GM21723 (cell line): ENCODE measurements at regions not wholly inside any gene's neighbourhood (a gene's known extent, or its start where the extent isn't known, plus 50 kb on each side); places are given as distances from the start of the nearest gene placed in this dataset.

Experiments used
- ATAC-seq: cut with Tn5 transposase; IDR thresholded peaks from one replicate; pipeline ENCODE4 v1.9.1; 2021; ENCODE audit warnings: mild to moderate bottlenecking, moderate library complexity; ENCODE audit not compliant: unreplicated experiment

- no peak for ATAC-seq
Measured at GRCh38 chrX:26411045-26411444, 195.1 kb downstream of the MAGEB5 start.

- no peak for ATAC-seq
Measured at GRCh38 chrX:26409636-26410035, 193.7 kb downstream of the MAGEB5 start.

- ATAC-seq = no peak
Measured at GRCh38 chrX:26387906-26388305, 171.9 kb downstream of the MAGEB5 start.

- ATAC-seq = no peak
Measured at GRCh38 chrX:26376037-26376708, 160.2 kb downstream of the MAGEB5 start.

- ATAC-seq = no peak
Measured at GRCh38 chrX:26375346-26375745, 159.4 kb downstream of the MAGEB5 start.

GRCh38 chrX:26373829-26374228 is 157.9 kb downstream of the MAGEB5 start:
- ATAC-seq = no peak

- ATAC-seq = no peak
Measured at GRCh38 chrX:26352891-26353430, 137.0 kb downstream of the MAGEB5 start.

GRCh38 chrX:26347171-26347570 is 131.2 kb downstream of the MAGEB5 start:
- no peak for ATAC-seq

GRCh38 chrX:26334232-26334631 is 118.3 kb downstream of the MAGEB5 start:
- ATAC-seq = no peak

GRCh38 chrX:26328608-26329319 is 112.8 kb downstream of the MAGEB5 start:
- no peak for ATAC-seq

- ATAC-seq = no peak
Measured at GRCh38 chrX:26309262-26309661, 93.3 kb downstream of the MAGEB5 start.

- no peak for ATAC-seq
Measured at GRCh38 chrX:26295425-26295824, 79.5 kb downstream of the MAGEB5 start.

GRCh38 chrX:26286836-26287235 is 70.9 kb downstream of the MAGEB5 start:
- ATAC-seq = no peak
